ENCODE measurements at regions not wholly inside any gene's neighbourhood (a gene's known extent, or its start where the extent isn't known, plus 50 kb on each side); places are given as distances from the start of the nearest gene placed in this dataset.
"Not testable (repeated sequence)": the region's sequence is repeated elsewhere in the genome, so short reads cannot be mapped to it uniquely, and the experiment has no call there.

DNA sequence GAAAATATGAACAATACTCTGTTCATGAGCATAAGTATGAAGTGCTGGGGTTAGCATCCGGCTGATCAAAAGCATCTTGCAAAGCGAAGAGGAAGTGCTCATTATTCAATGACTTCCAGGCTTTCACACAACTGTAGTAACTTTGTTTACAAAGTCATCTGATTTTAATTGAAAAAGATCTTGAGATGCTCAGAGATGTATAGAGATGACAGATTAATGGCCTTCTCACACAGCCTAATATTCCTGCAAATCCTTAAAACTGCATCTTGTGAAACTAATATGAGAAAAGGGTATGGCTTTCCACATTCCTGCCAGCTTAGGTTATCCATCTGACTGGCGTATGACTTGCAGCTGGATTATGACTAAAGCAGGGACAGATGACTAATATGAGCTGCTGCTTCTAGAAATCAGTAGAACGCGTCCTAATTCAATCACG is 125.4 kb downstream of the CASP12 start:
- H2AFZ ChIP-seq (ENCODE audit: low read depth, low read length) = no peak overlapping the region
- TF ChIP-seq EZH2phosphoT487 (IDR thresholded peaks at IDR 0.05; ENCODE audit: low read depth) (no peak), CTCF (IDR thresholded peaks at IDR 0.05; ENCODE audit: low read depth, low read length) (no peak)
- no peaks in the 10 kb centered on the region for H3K9me3 ChIP-seq (ENCODE audit: insufficient read depth, low read length)
- H3K4me1 ChIP-seq (ENCODE audit: low read length) = no peaks in the 10 kb centered on the region
- H3K4me3 ChIP-seq (ENCODE audit: low read length) = no peak overlapping the region
- no peak overlapping the region for H3K4me2 ChIP-seq (ENCODE audit: low read length)
- H3K27ac ChIP-seq (ENCODE audit: low read length) = no peak overlapping the region
- no peaks in the 10 kb centered on the region for H4K20me1 ChIP-seq (ENCODE audit: insufficient read depth, low read length)
- no peaks in the 10 kb centered on the region for H3K36me3 ChIP-seq (replicated peaks; ENCODE audit: low read depth, low read length)
- H3K9ac ChIP-seq (ENCODE audit: low read length) = no peak overlapping the region
- H3K79me2 ChIP-seq (ENCODE audit: low read length) = no peaks in the 10 kb centered on the region
- no peaks in the 10 kb centered on the region for H3K27me3 ChIP-seq (ENCODE audit: low read depth, low read length)

DNA sequence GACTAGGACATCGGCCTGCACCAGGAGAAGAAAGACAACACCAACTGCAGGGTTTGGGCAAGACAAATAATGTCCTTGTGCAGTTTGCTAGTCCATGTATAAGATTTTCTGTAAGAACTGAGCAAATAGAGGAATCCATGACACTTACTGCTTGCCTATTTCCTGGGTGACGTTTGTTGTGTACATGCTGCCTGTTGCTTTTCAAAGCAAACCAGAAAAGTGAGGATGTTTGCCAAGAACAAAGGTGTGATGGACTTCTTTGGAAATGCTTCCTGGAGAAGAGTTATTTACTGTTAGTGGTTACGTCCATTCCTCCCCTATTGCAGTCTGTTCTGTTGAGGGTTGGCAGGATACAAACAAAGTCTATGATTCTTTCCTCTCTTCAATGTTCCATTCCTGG is 126.5 kb downstream of the CASP12 start:
- Histone ChIP-seq H4K20me1 (ENCODE audit: insufficient read depth, low read length) (no peaks in the 10 kb centered on the region), H2AFZ (ENCODE audit: low read depth, low read length) (no peak overlapping the region), H3K36me3 (replicated peaks; ENCODE audit: low read depth, low read length) (no peaks in the 10 kb centered on the region), H3K79me2 (ENCODE audit: low read length) (no peaks in the 10 kb centered on the region), H3K4me1 (ENCODE audit: low read length) (no peaks in the 10 kb centered on the region), H3K4me2 (ENCODE audit: low read length) (no peak overlapping the region), H3K27ac (ENCODE audit: low read length) (no peak overlapping the region), H3K4me3 (ENCODE audit: low read length) (no peak overlapping the region), H3K9me3 (ENCODE audit: insufficient read depth, low read length) (no peaks in the 10 kb centered on the region), H3K27me3 (ENCODE audit: low read depth, low read length) (no peaks in the 10 kb centered on the region), H3K9ac (ENCODE audit: low read length) (no peak overlapping the region)
- TF ChIP-seq EZH2phosphoT487 (IDR thresholded peaks at IDR 0.05; ENCODE audit: low read depth) (no peak), CTCF (IDR thresholded peaks at IDR 0.05; ENCODE audit: low read depth, low read length) (no peak)

DNA sequence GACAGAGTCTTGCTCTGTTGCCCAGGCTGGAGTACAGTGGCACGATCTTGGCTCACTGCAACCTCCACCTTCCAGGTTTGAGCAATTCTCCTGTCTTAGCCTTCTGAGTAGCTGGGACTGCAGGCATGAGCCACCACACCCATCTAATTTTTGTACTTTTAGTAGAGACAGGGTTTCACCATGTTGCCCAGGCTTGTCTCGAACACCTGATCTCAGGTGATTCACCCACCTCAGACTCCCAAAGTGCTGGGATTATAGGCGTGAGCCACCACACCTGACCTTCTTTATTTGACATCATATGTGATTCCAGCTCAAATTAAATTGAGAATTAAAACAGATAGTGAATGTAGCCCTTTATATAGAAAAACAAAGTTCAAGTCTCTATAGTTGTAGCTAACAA is 127.2 kb downstream of the CASP12 start:
- not testable (repeated sequence) for H3K4me2 ChIP-seq (ENCODE audit: low read length); H3K9ac ChIP-seq (ENCODE audit: low read length); H3K4me1 ChIP-seq (ENCODE audit: low read length); H3K4me3 ChIP-seq (ENCODE audit: low read length); H4K20me1 ChIP-seq (ENCODE audit: insufficient read depth, low read length); H3K27ac ChIP-seq (ENCODE audit: low read length); H2AFZ ChIP-seq (ENCODE audit: low read depth, low read length); H3K27me3 ChIP-seq (ENCODE audit: low read depth, low read length); H3K36me3 ChIP-seq (replicated peaks; ENCODE audit: low read depth, low read length); H3K9me3 ChIP-seq (ENCODE audit: insufficient read depth, low read length); H3K79me2 ChIP-seq (ENCODE audit: low read length)

DNA sequence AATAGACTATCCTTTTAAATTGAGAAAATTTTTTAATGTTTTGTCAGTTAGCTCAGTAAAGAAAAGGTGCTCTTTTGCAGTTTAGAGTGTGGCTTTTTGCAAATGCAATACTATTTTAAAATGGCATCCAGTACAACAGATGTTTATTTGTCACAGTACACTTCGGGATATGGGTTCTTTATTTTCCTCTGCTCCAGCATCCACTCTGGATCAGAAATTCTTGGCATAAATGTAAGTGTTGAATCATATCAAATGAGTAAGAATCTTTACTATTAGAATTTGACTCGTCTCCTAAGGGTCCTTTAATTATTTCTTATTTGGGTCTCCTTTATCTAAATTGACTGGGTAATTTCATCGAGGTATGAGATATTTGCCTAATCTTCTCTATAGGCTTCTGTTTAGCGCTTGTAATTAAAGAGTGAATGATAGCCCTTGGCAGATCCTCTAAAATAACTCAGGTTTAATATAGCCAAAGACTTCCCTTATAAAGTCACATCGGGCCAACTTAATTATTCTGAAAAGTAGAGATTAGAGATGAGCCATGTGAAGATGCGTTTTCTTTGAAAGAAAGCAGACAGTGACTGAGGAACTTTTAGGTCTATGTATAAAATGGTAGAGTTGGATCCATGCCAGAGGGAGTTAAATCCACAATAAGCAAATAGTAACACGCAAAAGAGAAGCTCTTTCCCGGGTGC is 132.7 kb downstream of the CASP12 start:
- Histone ChIP-seq H3K79me2 (ENCODE audit: low read length) (no peaks in the 10 kb centered on the region), H3K4me2 (ENCODE audit: low read length) (no peak overlapping the region), H3K4me3 (ENCODE audit: low read length) (no peak overlapping the region), H3K27me3 (ENCODE audit: low read depth, low read length) (no peaks in the 10 kb centered on the region), H3K36me3 (replicated peaks; ENCODE audit: low read depth, low read length) (no peaks in the 10 kb centered on the region), H3K9ac (ENCODE audit: low read length) (no peak overlapping the region), H3K4me1 (ENCODE audit: low read length) (peaks cover 13% of the 10 kb centered on the region), H3K9me3 (ENCODE audit: insufficient read depth, low read length) (no peaks in the 10 kb centered on the region), H3K27ac (ENCODE audit: low read length) (no peak overlapping the region), H4K20me1 (ENCODE audit: insufficient read depth, low read length) (no peaks in the 10 kb centered on the region), H2AFZ (ENCODE audit: low read depth, low read length) (no peak overlapping the region)
- TF ChIP-seq CTCF (IDR thresholded peaks at IDR 0.05; ENCODE audit: low read depth, low read length) (no peak), EZH2phosphoT487 (IDR thresholded peaks at IDR 0.05; ENCODE audit: low read depth) (no peak)

Measured in OCI-LY3 (cell line).